ENCODE measurements at regions not wholly inside any gene's neighbourhood (a gene's known extent, or its start where the extent isn't known, plus 50 kb on each side); places are given as distances from the start of the nearest gene placed in this dataset.
"Not testable (repeated sequence)": the region's sequence is repeated elsewhere in the genome, so short reads cannot be mapped to it uniquely, and the experiment has no call there.

- DNase-seq (ENCODE audit: low spot score) = no peak
Observed at GRCh38 chr2:16200554-16201193, 260.3 kb downstream of the MYCN start.

GRCh38 chr2:16199882-16200553, 259.7 kb downstream of the MYCN start:
- DNase-seq (ENCODE audit: low spot score) = no peak

GRCh38 chr2:16199241-16199640, 258.9 kb downstream of the MYCN start:
- DNase-seq (ENCODE audit: low spot score) = not testable (repeated sequence)

- no peak for DNase-seq (ENCODE audit: low spot score)
Observed at GRCh38 chr2:16198166-16198912, 258.0 kb downstream of the MYCN start.

- DNase-seq (ENCODE audit: low spot score) = no peak
Observed at GRCh38 chr2:16197504-16198147, 257.3 kb downstream of the MYCN start.

GRCh38 chr2:16196687-16197503, 256.5 kb downstream of the MYCN start:
- no peak for DNase-seq (ENCODE audit: low spot score)

GRCh38 chr2:16195681-16196070, 255.3 kb downstream of the MYCN start:
- DNase-seq (ENCODE audit: low spot score) = no peak

- DNase-seq (ENCODE audit: low spot score) = no peak
Observed at GRCh38 chr2:16194931-16195680, 254.8 kb downstream of the MYCN start.

- no peak for DNase-seq (ENCODE audit: low spot score)
Observed at GRCh38 chr2:16194530-16194929, 254.2 kb downstream of the MYCN start.

- DNase-seq (ENCODE audit: low spot score) = no peak
Observed at GRCh38 chr2:16194096-16194390, 253.7 kb downstream of the MYCN start.

GRCh38 chr2:16192416-16193216, 252.3 kb downstream of the MYCN start:
- DNase-seq (ENCODE audit: low spot score) = no peak

- no peak for DNase-seq (ENCODE audit: low spot score)
Observed at GRCh38 chr2:16191431-16192200, 251.3 kb downstream of the MYCN start.

GRCh38 chr2:16190446-16191270, 250.3 kb downstream of the MYCN start:
- no peak for DNase-seq (ENCODE audit: low spot score)

GRCh38 chr2:16189836-16190160, 249.4 kb downstream of the MYCN start:
- DNase-seq (ENCODE audit: low spot score) = no peak

- DNase-seq (ENCODE audit: low spot score) = no peak
Observed at GRCh38 chr2:16189029-16189835, 248.9 kb downstream of the MYCN start.

GRCh38 chr2:16188261-16188890, 248.0 kb downstream of the MYCN start:
- no peak for DNase-seq (ENCODE audit: low spot score)

- DNase-seq (ENCODE audit: low spot score) = no peak
Observed at GRCh38 chr2:16187482-16187817, 247.1 kb downstream of the MYCN start.
